ENCODE measurements at regions not wholly inside any gene's neighbourhood (a gene's known extent, or its start where the extent isn't known, plus 50 kb on each side); places are given as distances from the start of the nearest gene placed in this dataset.

DNA sequence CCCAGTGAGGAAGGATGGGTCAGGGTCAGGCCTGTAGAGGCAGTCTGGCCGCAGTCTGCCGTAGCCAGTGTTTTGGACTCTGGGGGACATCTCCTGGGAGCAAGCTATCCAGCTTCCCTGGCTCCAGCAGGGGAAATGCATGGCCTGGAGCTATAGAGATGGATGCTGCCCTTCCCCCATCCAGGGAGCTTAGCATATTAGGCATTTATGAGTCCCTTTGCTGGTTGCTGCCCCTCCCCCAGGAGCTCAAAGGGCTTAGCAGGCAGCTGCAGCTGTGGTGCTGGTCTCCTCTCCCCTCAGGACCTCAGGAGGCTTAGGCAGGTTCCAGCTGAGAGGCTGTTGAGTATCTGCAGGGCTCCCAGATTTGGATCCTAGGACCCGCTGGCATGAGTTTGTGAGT lies 1158.7 kb downstream of the DTWD2 start:
- TF ChIP-seq CTCF (IDR thresholded peaks at IDR 0.05) = no peak
- no peak for TF ChIP-seq ZFX (IDR thresholded peaks at IDR 0.05; ENCODE audit: borderline replicate concordance)

Measured in 22Rv1 (cell line).